GM19239 (cell line): ENCODE measurements at regions not wholly inside any gene's neighbourhood (a gene's known extent, or its start where the extent isn't known, plus 50 kb on each side); places are given as distances from the start of the nearest gene placed in this dataset.
"Not testable (repeated sequence)": the region's sequence is repeated elsewhere in the genome, so short reads cannot be mapped to it uniquely, and the experiment has no call there.

Source experiments
- DNase-seq: peaks from one replicate; pipeline ENCODE4 v3.0.0; 2011; ENCODE audit warnings: low spot score; ENCODE audit not compliant: insufficient read length
- FAIRE-seq: peaks from 2 replicates; lab custom pipeline; 2011; peaks lifted over from hg19 to GRCh38; lab: Jason Lieb, UNC

DNA sequence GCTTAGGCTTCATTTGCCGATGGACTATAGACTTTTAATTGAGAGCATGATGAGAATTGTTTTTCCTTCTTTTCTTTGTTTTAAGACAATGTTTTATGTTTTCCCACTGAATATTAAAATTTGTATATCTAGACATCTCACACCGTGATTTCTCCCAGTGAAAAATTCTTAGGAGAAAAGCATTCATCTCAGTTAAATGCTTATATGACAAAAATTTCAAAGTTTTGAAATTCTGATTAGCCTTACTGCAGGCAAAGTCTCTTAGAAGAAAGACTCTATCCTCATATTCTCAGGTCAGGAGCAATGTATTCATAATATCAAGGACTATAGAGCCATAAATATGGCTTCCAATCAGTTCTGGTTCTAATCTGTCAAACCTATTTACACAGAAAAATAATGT, 2085.0 kb downstream of the NCAM2 start:
- FAIRE-seq (no peak), DNase-seq (no peak)

GRCh38 chr21:23093259-23093658, 2095.1 kb downstream of the NCAM2 start:
- FAIRE-seq (no peak), DNase-seq (no peak)

DNA sequence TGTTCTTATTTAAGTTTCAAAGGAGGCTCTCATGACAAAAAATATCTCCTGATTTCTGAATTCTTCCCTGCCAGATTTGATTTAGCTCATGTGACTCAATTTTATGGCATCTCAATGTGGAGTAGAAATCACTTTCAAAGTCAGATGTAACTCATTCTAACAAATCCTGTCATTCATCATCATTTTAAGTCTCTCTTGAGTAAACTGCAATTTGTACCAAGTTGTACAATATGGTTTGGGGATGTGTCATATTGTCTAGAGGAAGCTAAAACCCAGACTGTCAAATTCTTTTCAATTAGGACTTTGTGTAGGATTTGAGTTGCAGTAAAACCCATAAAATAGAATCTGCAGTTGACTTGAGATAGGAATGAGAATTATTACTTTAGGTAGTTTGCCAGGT, 2101.0 kb downstream of the NCAM2 start:
- no peak for FAIRE-seq
- DNase-seq: no peak

GRCh38 chr21:23101111-23101510, 2102.9 kb downstream of the NCAM2 start:
- FAIRE-seq: no peak
- no peak for DNase-seq

- no peak for FAIRE-seq
These were observed 2110.3 kb downstream of the NCAM2 start for GRCh38 chr21:23108533-23108932.

DNA sequence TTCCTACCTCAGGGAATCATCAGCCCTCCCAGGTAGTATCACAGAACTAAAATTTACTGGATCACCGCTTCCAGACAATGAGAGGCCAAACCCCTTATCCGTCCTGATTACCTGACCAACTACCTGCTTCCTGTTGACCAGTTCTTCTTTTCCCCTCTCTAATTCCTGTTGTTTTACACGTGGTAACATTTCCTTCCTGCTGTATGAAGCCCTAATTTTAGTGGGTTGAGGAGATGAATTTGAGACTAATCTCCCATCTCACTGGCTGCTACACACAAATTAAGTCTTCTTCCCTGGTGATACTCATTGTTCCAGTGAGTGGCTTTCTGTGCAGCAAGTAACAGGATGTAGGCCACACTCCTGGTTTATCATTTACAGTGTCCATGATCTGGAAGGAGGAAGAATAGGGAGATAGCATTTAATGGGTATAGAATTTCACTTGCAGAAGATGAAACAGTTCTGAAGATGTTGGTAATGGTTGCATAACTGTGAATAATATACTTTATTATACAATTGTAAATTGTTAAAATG, 2112.9 kb downstream of the NCAM2 start:
- FAIRE-seq (no peak), DNase-seq (no peak)

More at GRCh38 chr21:23108533-23108932, 2110.3 kb downstream of the NCAM2 start:
- no peak for DNase-seq

DNA sequence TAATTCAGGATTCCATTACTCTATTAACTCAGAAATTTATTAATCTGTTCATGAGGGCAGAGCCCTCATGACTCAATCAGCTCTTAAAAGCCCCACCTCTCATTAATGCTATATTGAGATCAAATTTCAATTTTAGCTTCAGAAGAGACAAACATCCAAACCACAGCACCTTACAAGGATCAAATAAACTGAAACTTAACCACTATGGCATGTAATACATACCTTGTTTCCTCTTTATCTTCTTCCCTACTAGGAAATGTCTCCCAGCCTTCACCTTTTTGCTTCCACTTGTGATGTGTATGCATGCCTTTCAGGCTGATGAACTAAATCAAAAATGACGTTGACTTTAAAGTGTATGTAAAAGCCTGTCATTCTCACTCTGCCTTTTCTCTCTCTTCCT, 2121.3 kb downstream of the NCAM2 start:
- DNase-seq (no peak), FAIRE-seq (no peak)

- FAIRE-seq: no peak
These were observed 2129.8 kb downstream of the NCAM2 start for GRCh38 chr21:23127973-23128372.

DNA sequence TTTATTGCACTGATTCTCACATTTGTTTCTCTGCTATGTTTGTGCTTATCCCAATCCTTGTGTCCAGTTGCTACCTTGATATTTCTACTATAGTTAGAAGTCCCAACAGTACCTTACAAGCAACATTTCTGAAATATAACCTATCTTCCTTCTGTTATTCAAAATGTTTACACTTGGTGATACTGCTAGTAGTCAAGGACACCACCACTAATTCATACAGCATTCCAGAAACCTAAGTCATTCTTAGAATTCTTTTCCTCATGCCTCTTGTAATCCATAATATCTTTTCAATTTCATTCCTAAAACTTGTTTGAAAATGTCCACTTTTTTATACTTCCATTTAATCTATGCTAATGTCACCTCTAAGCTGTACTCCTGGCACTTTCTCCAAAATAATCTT, 2132.1 kb downstream of the NCAM2 start:
- FAIRE-seq (no peak), DNase-seq (no peak)

More at GRCh38 chr21:23127973-23128372, 2129.8 kb downstream of the NCAM2 start:
- DNase-seq: no peak

DNA sequence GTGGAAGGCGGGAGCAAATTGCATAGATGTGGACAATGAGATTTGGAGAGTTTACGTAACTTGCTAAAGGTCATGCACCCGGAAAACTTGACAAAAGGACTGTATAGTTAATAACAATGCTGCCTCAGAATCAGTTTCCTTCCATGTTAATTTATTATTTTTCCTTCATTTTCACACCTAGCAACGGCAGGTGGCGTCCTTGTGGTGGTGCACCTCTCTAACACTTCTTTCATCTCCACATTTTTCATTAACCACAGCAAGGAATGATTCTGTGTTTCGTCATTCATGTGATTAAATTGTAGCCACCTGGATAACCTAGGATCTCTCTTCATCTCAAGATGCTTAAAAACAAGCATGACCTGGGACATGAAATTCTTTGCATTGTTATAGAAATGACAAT, 2133.0 kb downstream of the NCAM2 start:
- FAIRE-seq: no peak
- DNase-seq: no peak

GRCh38 chr21:23138797-23139196, 2140.6 kb downstream of the NCAM2 start:
- no peak for DNase-seq
- FAIRE-seq: no peak

- no peak for DNase-seq
- FAIRE-seq: no peak
These were observed 2153.9 kb downstream of the NCAM2 start for GRCh38 chr21:23152130-23152529.

DNA sequence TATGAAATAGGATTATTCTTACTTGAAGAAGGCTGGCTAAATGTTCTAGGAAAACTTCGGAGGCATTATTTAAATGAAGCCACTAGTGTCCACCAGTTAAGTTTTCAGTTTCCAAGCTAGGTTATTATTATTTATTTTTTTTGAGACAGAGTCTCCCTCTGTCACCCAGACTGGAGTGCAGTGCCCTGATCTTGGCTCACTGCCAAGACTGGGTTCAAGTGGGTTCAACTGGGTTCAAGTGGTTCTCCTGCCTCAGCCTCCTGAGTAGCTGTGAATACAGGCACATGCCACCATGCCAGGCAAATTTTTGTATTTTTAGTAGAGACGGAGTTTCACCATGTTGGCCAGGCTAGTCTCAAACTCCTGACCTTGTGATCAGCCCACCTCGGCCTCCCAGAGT, 2155.6 kb downstream of the NCAM2 start:
- FAIRE-seq, DNase-seq: not testable (repeated sequence)

- no peak for FAIRE-seq
- DNase-seq: no peak
These were observed 2157.1 kb downstream of the NCAM2 start for GRCh38 chr21:23155281-23155680.

DNA sequence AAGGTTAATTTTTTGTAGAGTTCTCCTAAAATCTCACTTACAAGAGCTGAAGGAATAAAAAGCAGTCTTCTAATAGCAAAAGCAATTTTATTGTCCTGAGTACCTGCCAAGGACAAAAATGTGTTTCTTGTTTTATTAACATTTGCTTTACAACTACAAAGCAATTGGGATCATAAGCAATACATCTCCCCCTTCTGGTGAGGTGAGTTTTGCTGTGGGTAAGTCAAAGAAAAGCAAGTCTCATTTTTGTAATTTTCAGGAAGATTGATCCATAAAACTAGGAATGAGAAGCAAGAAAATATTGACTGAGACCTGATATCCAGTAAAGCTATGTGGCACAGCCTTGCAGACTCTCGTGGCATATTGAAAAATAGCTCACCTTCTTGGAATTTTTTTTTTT, 2162.7 kb downstream of the NCAM2 start:
- DNase-seq (no peak), FAIRE-seq (no peak)

GRCh38 chr21:23162198-23162946, 2164.2 kb downstream of the NCAM2 start:
- no peak for FAIRE-seq
- DNase-seq: no peak
